GM23338 (cell line): ENCODE measurements at regions not wholly inside any gene's neighbourhood (a gene's known extent, or its start where the extent isn't known, plus 50 kb on each side); places are given as distances from the start of the nearest gene placed in this dataset.

Source experiments
- ATAC-seq: fragments of 200-7000 bp; cut with Tn5 transposase; 3 replicates; pipeline ENCODE4 v1.9.1; 2020
- DNase-seq: peaks from one replicate; pipeline ENCODE4 v3.0.0-alpha.2; 2015; ENCODE audit warnings: low spot score
- H2AFZ ChIP-seq: fragments of 200-600 bp; sonication (generic); 2 replicates; pipeline ENCODE4 v1.8.0; 2016; ENCODE audit warnings: antibody characterized with exemption, mild to moderate bottlenecking, moderate library complexity
- H3F3A ChIP-seq: fragments of 200-600 bp; sonication (generic); replicated peaks from 2 replicates; pipeline ENCODE4 v1.8.0; 2017; ENCODE audit warnings: antibody characterized with exemption, mixed run types, low read depth
- H3K27ac ChIP-seq: fragments of 200-600 bp; sonication (generic); 2 replicates; pipeline ENCODE4 v1.6.1; 2016; ENCODE audit warnings: low read depth
- H3K27me3 ChIP-seq: fragments of 200-600 bp; sonication (generic); 2 replicates; pipeline ENCODE4 v1.8.0; 2016; ENCODE audit warnings: mild to moderate bottlenecking, mixed run types, moderate library complexity; ENCODE audit not compliant: insufficient read depth
- H3K36me3 ChIP-seq: fragments of 200-600 bp; sonication (generic); 2 replicates; pipeline ENCODE4 v1.8.0; 2016; ENCODE audit warnings: mild to moderate bottlenecking; ENCODE audit not compliant: insufficient read depth
- H3K4me1 ChIP-seq: fragments of 200-600 bp; sonication (generic); 2 replicates; pipeline ENCODE4 v1.8.0; 2016; ENCODE audit warnings: mild to moderate bottlenecking, moderate library complexity; ENCODE audit not compliant: insufficient read depth
- H3K4me2 ChIP-seq: fragments of 200-600 bp; sonication (generic); 2 replicates; pipeline ENCODE4 v1.7.1; 2017; ENCODE audit warnings: mixed run types
- H3K4me3 ChIP-seq: fragments of 200-600 bp; sonication (generic); 2 replicates; pipeline ENCODE4 v1.6.1; 2016; ENCODE audit warnings: mixed run types
- H3K79me2 ChIP-seq: fragments of 200-600 bp; sonication (generic); replicated peaks from 2 replicates; pipeline ENCODE4 v1.8.0; 2017; ENCODE audit warnings: mild to moderate bottlenecking; ENCODE audit not compliant: insufficient read depth
- H3K9me2 ChIP-seq: fragments of 200-600 bp; sonication (generic); 2 replicates; pipeline ENCODE4 v1.8.0; 2017; ENCODE audit not compliant: insufficient read depth
- H4K20me1 ChIP-seq: fragments of 200-600 bp; sonication (generic); replicated peaks from 2 replicates; pipeline ENCODE4 v1.8.0; 2017; ENCODE audit warnings: mild to moderate bottlenecking; ENCODE audit not compliant: insufficient read depth
- H3K27ac Mint-ChIP-seq: 2 replicates; pipeline ENCODE4 v1.8.0; 2020; ENCODE audit warnings: inconsistent platforms, mild to moderate bottlenecking, moderate library complexity, mixed read lengths
- H3K27me3 Mint-ChIP-seq: 3 replicates; pipeline ENCODE4 v1.8.0; 2022; ENCODE audit warnings: low read depth, mild to moderate bottlenecking, moderate library complexity, mixed read lengths, inconsistent platforms; ENCODE audit not compliant: insufficient read depth, poor library complexity
- H3K36me3 Mint-ChIP-seq: 3 replicates; pipeline ENCODE4 v1.8.0; 2021; ENCODE audit warnings: low read depth, mild to moderate bottlenecking, inconsistent platforms, moderate library complexity, mixed read lengths
- H3K4me1 Mint-ChIP-seq: 3 replicates; pipeline ENCODE4 v1.8.0; 2020; ENCODE audit warnings: mild to moderate bottlenecking, inconsistent platforms, mixed read lengths
- H3K4me3 Mint-ChIP-seq: 3 replicates; pipeline ENCODE4 v1.8.0; 2021; ENCODE audit warnings: moderate library complexity, mild to moderate bottlenecking, inconsistent platforms, mixed read lengths
- H3K9me3 Mint-ChIP-seq: 3 replicates; pipeline ENCODE4 v1.8.0; 2020; ENCODE audit warnings: moderate library complexity, mild to moderate bottlenecking, inconsistent platforms, mixed read lengths
- CREB1 ChIP-seq: fragments of 250-450 bp; sonication (Bioruptor Pico); IDR thresholded peaks from 2 replicates; pipeline ENCODE4 v1.5.0; 2020; ENCODE audit warnings: low read depth, mild to moderate bottlenecking, moderate library complexity
- EZH2 ChIP-seq: fragments of 200-600 bp; sonication (generic); IDR thresholded peaks from one replicate; pipeline ENCODE4 v1.8.0; 2017; ENCODE audit warnings: antibody characterized with exemption, mild to moderate bottlenecking, low read depth; ENCODE audit not compliant: unreplicated experiment
- EZH2phosphoT487 ChIP-seq: fragments of 200-600 bp; sonication (generic); IDR thresholded peaks from one replicate; pipeline ENCODE4 v1.8.1; 2018; ENCODE audit warnings: antibody characterized with exemption; ENCODE audit not compliant: unreplicated experiment
- JUNB ChIP-seq: IDR thresholded peaks from one replicate; pipeline ENCODE4 v1.6.1; 2016; ENCODE audit warnings: antibody characterized with exemption; ENCODE audit not compliant: unreplicated experiment
- NANOG ChIP-seq: IDR thresholded peaks from 2 replicates; pipeline ENCODE4 v1.6.1; 2016; ENCODE audit warnings: antibody characterized with exemption, borderline replicate concordance
- POLR2AphosphoS5 ChIP-seq: IDR thresholded peaks from 2 replicates; pipeline ENCODE4 v1.6.1; 2016; ENCODE audit warnings: antibody characterized with exemption, low read depth
- STAT1 ChIP-seq: IDR thresholded peaks from one replicate; pipeline ENCODE4 v1.6.1; 2016; ENCODE audit warnings: antibody characterized with exemption; ENCODE audit not compliant: unreplicated experiment
- ZNF114 ChIP-seq: fragments of 250-450 bp; sonication (Bioruptor Pico); IDR thresholded peaks from 2 replicates; pipeline ENCODE4 v1.5.0; 2020; ENCODE audit warnings: mild to moderate bottlenecking, moderate library complexity
- ZNF331 ChIP-seq: fragments of 250-450 bp; sonication (Bioruptor Pico); IDR thresholded peaks from 2 replicates; pipeline ENCODE4 v1.5.0; 2020; ENCODE audit warnings: low read depth, mild to moderate bottlenecking, moderate library complexity
- TF ChIP-seq, protein P1 (sequence below): IDR thresholded peaks from 2 replicates; pipeline ENCODE4 v1.6.1; 2016; ENCODE audit warnings: antibody characterized with exemption
- TF ChIP-seq, protein P2 (sequence below), 2 experiments: fragments of 200-600 bp in 1 of 2; sonication (generic) in 1 of 2; conservative IDR thresholded peaks; 2 replicates each; pipeline versions ENCODE4 v1.5.1 to v1.6.1; 2016 to 2017; ENCODE audit warnings: antibody characterized with exemption in 2 of 2, low read depth in 2 of 2, mild to moderate bottlenecking in 2 of 2, moderate library complexity in 1 of 2
- TF ChIP-seq, protein P3 (sequence below): IDR thresholded peaks from one replicate; pipeline ENCODE4 v1.6.1; 2018; ENCODE audit warnings: antibody characterized with exemption; ENCODE audit not compliant: unreplicated experiment
- TF ChIP-seq, protein P4 (sequence below): fragments of 250-450 bp; sonication (Bioruptor Pico); IDR thresholded peaks from 2 replicates; pipeline ENCODE4 v1.5.0; 2020; ENCODE audit warnings: mild to moderate bottlenecking, moderate library complexity

DNA sequence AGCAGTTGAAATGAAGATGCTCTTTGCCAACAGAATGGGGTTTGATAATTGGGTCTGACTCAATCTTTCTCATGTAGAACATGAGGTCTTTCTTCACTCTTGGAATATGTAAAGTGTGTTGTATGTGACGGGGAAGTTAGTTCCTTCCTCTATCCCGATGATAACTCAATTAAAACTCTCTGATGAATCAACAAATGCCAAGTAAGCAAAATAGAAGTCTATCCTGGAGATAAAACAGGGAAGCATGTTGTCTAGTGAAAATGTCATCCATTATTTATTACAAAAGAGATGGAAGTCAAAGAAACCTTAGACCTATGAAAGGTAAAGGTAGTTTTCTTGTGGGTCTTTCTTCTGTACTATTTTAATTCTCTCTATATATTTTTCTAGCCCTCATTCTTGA is 274.2 kb upstream of the ARRDC4 start:
- H3K4me1 ChIP-seq = no peaks in the 10 kb centered on the region
- no peak overlapping the region for H3K4me3 ChIP-seq
- no peaks in the 10 kb centered on the region for H3K9me3 Mint-ChIP-seq
- H3K27me3 ChIP-seq = no peaks in the 10 kb centered on the region
- TF ChIP-seq ZNF331 (CRISPR knock-in tag) (no peak), ZNF114 (CRISPR knock-in tag) (no peak), POLR2AphosphoS5 (no peak), NANOG (no peak), EZH2phosphoT487 (no peak), CREB1 (no peak), STAT1 (no peak), JUNB (no peak), EZH2 (no peak)
- TF ChIP-seq, protein P1, sequence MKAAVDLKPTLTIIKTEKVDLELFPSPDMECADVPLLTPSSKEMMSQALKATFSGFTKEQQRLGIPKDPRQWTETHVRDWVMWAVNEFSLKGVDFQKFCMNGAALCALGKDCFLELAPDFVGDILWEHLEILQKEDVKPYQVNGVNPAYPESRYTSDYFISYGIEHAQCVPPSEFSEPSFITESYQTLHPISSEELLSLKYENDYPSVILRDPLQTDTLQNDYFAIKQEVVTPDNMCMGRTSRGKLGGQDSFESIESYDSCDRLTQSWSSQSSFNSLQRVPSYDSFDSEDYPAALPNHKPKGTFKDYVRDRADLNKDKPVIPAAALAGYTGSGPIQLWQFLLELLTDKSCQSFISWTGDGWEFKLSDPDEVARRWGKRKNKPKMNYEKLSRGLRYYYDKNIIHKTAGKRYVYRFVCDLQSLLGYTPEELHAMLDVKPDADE = no peak
- TF ChIP-seq, protein P2, sequence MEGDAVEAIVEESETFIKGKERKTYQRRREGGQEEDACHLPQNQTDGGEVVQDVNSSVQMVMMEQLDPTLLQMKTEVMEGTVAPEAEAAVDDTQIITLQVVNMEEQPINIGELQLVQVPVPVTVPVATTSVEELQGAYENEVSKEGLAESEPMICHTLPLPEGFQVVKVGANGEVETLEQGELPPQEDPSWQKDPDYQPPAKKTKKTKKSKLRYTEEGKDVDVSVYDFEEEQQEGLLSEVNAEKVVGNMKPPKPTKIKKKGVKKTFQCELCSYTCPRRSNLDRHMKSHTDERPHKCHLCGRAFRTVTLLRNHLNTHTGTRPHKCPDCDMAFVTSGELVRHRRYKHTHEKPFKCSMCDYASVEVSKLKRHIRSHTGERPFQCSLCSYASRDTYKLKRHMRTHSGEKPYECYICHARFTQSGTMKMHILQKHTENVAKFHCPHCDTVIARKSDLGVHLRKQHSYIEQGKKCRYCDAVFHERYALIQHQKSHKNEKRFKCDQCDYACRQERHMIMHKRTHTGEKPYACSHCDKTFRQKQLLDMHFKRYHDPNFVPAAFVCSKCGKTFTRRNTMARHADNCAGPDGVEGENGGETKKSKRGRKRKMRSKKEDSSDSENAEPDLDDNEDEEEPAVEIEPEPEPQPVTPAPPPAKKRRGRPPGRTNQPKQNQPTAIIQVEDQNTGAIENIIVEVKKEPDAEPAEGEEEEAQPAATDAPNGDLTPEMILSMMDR (conservative IDR thresholded peaks at IDR 0.05; ENCODE audit: low read depth in 2 of 2) = no peak
- TF ChIP-seq, protein P3, sequence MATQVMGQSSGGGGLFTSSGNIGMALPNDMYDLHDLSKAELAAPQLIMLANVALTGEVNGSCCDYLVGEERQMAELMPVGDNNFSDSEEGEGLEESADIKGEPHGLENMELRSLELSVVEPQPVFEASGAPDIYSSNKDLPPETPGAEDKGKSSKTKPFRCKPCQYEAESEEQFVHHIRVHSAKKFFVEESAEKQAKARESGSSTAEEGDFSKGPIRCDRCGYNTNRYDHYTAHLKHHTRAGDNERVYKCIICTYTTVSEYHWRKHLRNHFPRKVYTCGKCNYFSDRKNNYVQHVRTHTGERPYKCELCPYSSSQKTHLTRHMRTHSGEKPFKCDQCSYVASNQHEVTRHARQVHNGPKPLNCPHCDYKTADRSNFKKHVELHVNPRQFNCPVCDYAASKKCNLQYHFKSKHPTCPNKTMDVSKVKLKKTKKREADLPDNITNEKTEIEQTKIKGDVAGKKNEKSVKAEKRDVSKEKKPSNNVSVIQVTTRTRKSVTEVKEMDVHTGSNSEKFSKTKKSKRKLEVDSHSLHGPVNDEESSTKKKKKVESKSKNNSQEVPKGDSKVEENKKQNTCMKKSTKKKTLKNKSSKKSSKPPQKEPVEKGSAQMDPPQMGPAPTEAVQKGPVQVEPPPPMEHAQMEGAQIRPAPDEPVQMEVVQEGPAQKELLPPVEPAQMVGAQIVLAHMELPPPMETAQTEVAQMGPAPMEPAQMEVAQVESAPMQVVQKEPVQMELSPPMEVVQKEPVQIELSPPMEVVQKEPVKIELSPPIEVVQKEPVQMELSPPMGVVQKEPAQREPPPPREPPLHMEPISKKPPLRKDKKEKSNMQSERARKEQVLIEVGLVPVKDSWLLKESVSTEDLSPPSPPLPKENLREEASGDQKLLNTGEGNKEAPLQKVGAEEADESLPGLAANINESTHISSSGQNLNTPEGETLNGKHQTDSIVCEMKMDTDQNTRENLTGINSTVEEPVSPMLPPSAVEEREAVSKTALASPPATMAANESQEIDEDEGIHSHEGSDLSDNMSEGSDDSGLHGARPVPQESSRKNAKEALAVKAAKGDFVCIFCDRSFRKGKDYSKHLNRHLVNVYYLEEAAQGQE = no peak
- TF ChIP-seq, protein P4, sequence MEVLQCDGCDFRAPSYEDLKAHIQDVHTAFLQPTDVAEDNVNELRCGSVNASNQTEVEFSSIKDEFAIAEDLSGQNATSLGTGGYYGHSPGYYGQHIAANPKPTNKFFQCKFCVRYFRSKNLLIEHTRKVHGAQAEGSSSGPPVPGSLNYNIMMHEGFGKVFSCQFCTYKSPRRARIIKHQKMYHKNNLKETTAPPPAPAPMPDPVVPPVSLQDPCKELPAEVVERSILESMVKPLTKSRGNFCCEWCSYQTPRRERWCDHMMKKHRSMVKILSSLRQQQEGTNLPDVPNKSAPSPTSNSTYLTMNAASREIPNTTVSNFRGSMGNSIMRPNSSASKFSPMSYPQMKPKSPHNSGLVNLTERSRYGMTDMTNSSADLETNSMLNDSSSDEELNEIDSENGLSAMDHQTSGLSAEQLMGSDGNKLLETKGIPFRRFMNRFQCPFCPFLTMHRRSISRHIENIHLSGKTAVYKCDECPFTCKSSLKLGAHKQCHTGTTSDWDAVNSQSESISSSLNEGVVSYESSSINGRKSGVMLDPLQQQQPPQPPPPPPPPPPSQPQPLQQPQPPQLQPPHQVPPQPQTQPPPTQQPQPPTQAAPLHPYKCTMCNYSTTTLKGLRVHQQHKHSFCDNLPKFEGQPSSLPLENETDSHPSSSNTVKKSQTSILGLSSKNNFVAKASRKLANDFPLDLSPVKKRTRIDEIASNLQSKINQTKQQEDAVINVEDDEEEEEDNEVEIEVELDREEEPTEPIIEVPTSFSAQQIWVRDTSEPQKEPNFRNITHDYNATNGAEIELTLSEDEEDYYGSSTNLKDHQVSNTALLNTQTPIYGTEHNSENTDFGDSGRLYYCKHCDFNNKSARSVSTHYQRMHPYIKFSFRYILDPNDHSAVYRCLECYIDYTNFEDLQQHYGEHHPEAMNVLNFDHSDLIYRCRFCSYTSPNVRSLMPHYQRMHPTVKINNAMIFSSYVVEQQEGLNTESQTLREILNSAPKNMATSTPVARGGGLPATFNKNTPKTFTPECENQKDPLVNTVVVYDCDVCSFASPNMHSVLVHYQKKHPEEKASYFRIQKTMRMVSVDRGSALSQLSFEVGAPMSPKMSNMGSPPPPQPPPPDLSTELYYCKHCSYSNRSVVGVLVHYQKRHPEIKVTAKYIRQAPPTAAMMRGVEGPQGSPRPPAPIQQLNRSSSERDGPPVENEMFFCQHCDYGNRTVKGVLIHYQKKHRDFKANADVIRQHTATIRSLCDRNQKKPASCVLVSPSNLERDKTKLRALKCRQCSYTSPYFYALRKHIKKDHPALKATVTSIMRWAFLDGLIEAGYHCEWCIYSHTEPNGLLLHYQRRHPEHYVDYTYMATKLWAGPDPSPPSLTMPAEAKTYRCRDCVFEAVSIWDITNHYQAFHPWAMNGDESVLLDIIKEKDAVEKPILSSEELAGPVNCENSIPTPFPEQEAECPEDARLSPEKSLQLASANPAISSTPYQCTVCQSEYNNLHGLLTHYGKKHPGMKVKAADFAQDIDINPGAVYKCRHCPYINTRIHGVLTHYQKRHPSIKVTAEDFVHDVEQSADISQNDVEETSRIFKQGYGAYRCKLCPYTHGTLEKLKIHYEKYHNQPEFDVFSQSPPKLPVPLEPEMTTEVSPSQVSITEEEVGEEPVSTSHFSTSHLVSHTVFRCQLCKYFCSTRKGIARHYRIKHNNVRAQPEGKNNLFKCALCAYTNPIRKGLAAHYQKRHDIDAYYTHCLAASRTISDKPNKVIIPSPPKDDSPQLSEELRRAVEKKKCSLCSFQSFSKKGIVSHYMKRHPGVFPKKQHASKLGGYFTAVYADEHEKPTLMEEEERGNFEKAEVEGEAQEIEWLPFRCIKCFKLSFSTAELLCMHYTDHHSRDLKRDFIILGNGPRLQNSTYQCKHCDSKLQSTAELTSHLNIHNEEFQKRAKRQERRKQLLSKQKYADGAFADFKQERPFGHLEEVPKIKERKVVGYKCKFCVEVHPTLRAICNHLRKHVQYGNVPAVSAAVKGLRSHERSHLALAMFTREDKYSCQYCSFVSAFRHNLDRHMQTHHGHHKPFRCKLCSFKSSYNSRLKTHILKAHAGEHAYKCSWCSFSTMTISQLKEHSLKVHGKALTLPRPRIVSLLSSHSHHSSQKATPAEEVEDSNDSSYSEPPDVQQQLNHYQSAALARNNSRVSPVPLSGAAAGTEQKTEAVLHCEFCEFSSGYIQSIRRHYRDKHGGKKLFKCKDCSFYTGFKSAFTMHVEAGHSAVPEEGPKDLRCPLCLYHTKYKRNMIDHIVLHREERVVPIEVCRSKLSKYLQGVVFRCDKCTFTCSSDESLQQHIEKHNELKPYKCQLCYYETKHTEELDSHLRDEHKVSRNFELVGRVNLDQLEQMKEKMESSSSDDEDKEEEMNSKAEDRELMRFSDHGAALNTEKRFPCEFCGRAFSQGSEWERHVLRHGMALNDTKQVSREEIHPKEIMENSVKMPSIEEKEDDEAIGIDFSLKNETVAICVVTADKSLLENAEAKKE (CRISPR knock-in tag) = no peak
- no peaks in the 10 kb centered on the region for H3K27me3 Mint-ChIP-seq
- DNase-seq (no peak), ATAC-seq (no peak)
- H3K27ac ChIP-seq = no peak overlapping the region
- H3F3A ChIP-seq = no peaks in the 10 kb centered on the region
- no peaks in the 10 kb centered on the region for H3K36me3 Mint-ChIP-seq
- H3K36me3 ChIP-seq = no peaks in the 10 kb centered on the region
- H3K79me2 ChIP-seq = no peaks in the 10 kb centered on the region
- 0 out of 2 replicates have a peak, but pooled peaks cover 2% of the 10 kb centered on the region for H3K9me2 ChIP-seq
- no peaks in the 10 kb centered on the region for H4K20me1 ChIP-seq
- H3K4me3 Mint-ChIP-seq = no peak overlapping the region
- H3K4me2 ChIP-seq = no peak overlapping the region
- H3K4me1 Mint-ChIP-seq = no peaks in the 10 kb centered on the region
- H3K27ac Mint-ChIP-seq = no peak overlapping the region
- H2AFZ ChIP-seq = no peak overlapping the region
